DND-41 (cell line): ENCODE measurements at regions not wholly inside any gene's neighbourhood (a gene's known extent, or its start where the extent isn't known, plus 50 kb on each side); places are given as distances from the start of the nearest gene placed in this dataset.

Experiments used
- EZH2 ChIP-seq: IDR thresholded peaks from 3 replicates; pipeline ENCODE4 v1.6.1; 2012; ENCODE audit warnings: borderline replicate concordance, low read depth, mild to moderate bottlenecking, moderate library complexity, low read length, inconsistent platforms; ENCODE audit not compliant: severe bottlenecking
- TF ChIP-seq, protein P1 (sequence below): IDR thresholded peaks from 2 replicates; pipeline ENCODE4 v1.5.1; 2012; ENCODE audit warnings: borderline replicate concordance, low read length, moderate library complexity, mild to moderate bottlenecking; ENCODE audit not compliant: poor library complexity, severe bottlenecking; ENCODE audit errors: extremely low read depth

- TF ChIP-seq, protein P1, sequence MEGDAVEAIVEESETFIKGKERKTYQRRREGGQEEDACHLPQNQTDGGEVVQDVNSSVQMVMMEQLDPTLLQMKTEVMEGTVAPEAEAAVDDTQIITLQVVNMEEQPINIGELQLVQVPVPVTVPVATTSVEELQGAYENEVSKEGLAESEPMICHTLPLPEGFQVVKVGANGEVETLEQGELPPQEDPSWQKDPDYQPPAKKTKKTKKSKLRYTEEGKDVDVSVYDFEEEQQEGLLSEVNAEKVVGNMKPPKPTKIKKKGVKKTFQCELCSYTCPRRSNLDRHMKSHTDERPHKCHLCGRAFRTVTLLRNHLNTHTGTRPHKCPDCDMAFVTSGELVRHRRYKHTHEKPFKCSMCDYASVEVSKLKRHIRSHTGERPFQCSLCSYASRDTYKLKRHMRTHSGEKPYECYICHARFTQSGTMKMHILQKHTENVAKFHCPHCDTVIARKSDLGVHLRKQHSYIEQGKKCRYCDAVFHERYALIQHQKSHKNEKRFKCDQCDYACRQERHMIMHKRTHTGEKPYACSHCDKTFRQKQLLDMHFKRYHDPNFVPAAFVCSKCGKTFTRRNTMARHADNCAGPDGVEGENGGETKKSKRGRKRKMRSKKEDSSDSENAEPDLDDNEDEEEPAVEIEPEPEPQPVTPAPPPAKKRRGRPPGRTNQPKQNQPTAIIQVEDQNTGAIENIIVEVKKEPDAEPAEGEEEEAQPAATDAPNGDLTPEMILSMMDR, result no peak
- no peak for TF ChIP-seq EZH2
Measured at GRCh38 chr5:92860061-92860460, 721.0 kb downstream of the NR2F1-AS1 start.
